ENCODE measurements at regions not wholly inside any gene's neighbourhood (a gene's known extent, or its start where the extent isn't known, plus 50 kb on each side); places are given as distances from the start of the nearest gene placed in this dataset.

GRCh38 chr13:112124141-112124540 is 57.2 kb downstream of the SOX1 start:
- DNase-seq = peak; percentile 9

GRCh38 chr13:112127564-112128330 is 60.8 kb downstream of the SOX1 start:
- no peak for DNase-seq

GRCh38 chr13:112128331-112128610 is 61.3 kb downstream of the SOX1 start:
- no peak for DNase-seq

- DNase-seq = no peak
These were observed 63.5 kb downstream of the SOX1 start for GRCh38 chr13:112130418-112130817.

- no peak for DNase-seq
These were observed 64.2 kb downstream of the SOX1 start for GRCh38 chr13:112131081-112131712.

- peak; percentile 74 for DNase-seq
These were observed 64.8 kb downstream of the SOX1 start for GRCh38 chr13:112131713-112132113.

- DNase-seq = peak; percentile 71
These were observed 65.2 kb downstream of the SOX1 start for GRCh38 chr13:112132142-112132541.

GRCh38 chr13:112132619-112133018 is 65.7 kb downstream of the SOX1 start:
- no peak for DNase-seq

- no peak for DNase-seq
These were observed 66.8 kb downstream of the SOX1 start for GRCh38 chr13:112133499-112134390.

GRCh38 chr13:112134391-112135075 is 67.6 kb downstream of the SOX1 start:
- DNase-seq = no peak

- no peak for DNase-seq
These were observed 69.1 kb downstream of the SOX1 start for GRCh38 chr13:112136095-112136494.

GRCh38 chr13:112137144-112137543 is 70.2 kb downstream of the SOX1 start:
- no peak for DNase-seq

GRCh38 chr13:112140366-112140765 is 73.4 kb downstream of the SOX1 start:
- DNase-seq = no peak

GRCh38 chr13:112141643-112142400 is 74.9 kb downstream of the SOX1 start:
- no peak for DNase-seq

- no peak for DNase-seq
These were observed 75.5 kb downstream of the SOX1 start for GRCh38 chr13:112142401-112142930.

- DNase-seq = no peak
These were observed 76.2 kb downstream of the SOX1 start for GRCh38 chr13:112143046-112143752.

- DNase-seq = no peak
These were observed 77.0 kb downstream of the SOX1 start for GRCh38 chr13:112143753-112144615.

- no peak for DNase-seq
These were observed 77.9 kb downstream of the SOX1 start for GRCh38 chr13:112144616-112145550.

All from NCI-H345 (cell line).